ENCODE measurements at regions not wholly inside any gene's neighbourhood (a gene's known extent, or its start where the extent isn't known, plus 50 kb on each side); places are given as distances from the start of the nearest gene placed in this dataset.

- no peak for TF ChIP-seq CTCF (IDR thresholded peaks at IDR 0.05; ENCODE audit: borderline replicate concordance, insufficient read depth, low read depth, low read length)
- no peak overlapping the region for H3K4me3 ChIP-seq (ENCODE audit: low read depth, low read length)
Observed at GRCh38 chr12:106001837-106002218, 136.9 kb downstream of the NUAK1 start.

- H3K4me3 ChIP-seq (ENCODE audit: low read depth, low read length) = no peak overlapping the region
- no peak for TF ChIP-seq CTCF (IDR thresholded peaks at IDR 0.05; ENCODE audit: borderline replicate concordance, insufficient read depth, low read depth, low read length)
Observed at GRCh38 chr12:106003297-106003696, 135.5 kb downstream of the NUAK1 start.

GRCh38 chr12:106004289-106004688 lies 134.5 kb downstream of the NUAK1 start:
- no peak overlapping the region for H3K4me3 ChIP-seq (ENCODE audit: low read depth, low read length)
- TF ChIP-seq CTCF (IDR thresholded peaks at IDR 0.05; ENCODE audit: borderline replicate concordance, insufficient read depth, low read depth, low read length) = no peak

GRCh38 chr12:106006382-106006781 lies 132.4 kb downstream of the NUAK1 start:
- no peak overlapping the region for H3K4me3 ChIP-seq (ENCODE audit: low read depth, low read length)
- no peak for TF ChIP-seq CTCF (IDR thresholded peaks at IDR 0.05; ENCODE audit: borderline replicate concordance, insufficient read depth, low read depth, low read length)

- TF ChIP-seq CTCF (IDR thresholded peaks at IDR 0.05; ENCODE audit: borderline replicate concordance, insufficient read depth, low read depth, low read length) = no peak
- no peak overlapping the region for H3K4me3 ChIP-seq (ENCODE audit: low read depth, low read length)
Observed at GRCh38 chr12:106006940-106007339, 131.8 kb downstream of the NUAK1 start.

GRCh38 chr12:106010741-106011140 lies 128.0 kb downstream of the NUAK1 start:
- no peak overlapping the region for H3K4me3 ChIP-seq (ENCODE audit: low read depth, low read length)
- TF ChIP-seq CTCF (IDR thresholded peaks at IDR 0.05; ENCODE audit: borderline replicate concordance, insufficient read depth, low read depth, low read length) = no peak
